ENCODE measurements at regions not wholly inside any gene's neighbourhood (a gene's known extent, or its start where the extent isn't known, plus 50 kb on each side); places are given as distances from the start of the nearest gene placed in this dataset.

- ChIA-PET RAD21 (ENCODE audit: low non-redundant PET in 1 of 2, low total read pairs in 2 of 2, uncharacterized antibody in 2 of 2, unreplicated experiment in 2 of 2) (no interaction called here), POLR2A (no interaction called here), CTCF (no interaction called here)
- no peaks in the 10 kb centered on the region for H4K20me1 ChIP-seq (ENCODE audit: insufficient read depth)
- intact Hi-C loops (cut with micrococcal nuclease) = no loop called here
- H3K4me1 ChIP-seq (ENCODE audit: control insufficient read depth in 1 of 2, insufficient read depth in 2 of 2, low read length in 2 of 2) = peaks cover 7 to 29% of the 10 kb centered on the region in 2 experiments; a peak in 3 of 4 replicates
- no peaks in the 10 kb centered on the region for H3K9me3 ChIP-seq (ENCODE audit: control insufficient read depth in 1 of 2, insufficient read depth in 1 of 2, low read depth in 1 of 2, low read length in 2 of 2)
- TF ChIP-seq ZNF274 (IDR thresholded peaks at IDR 0.05; ENCODE audit: low read depth, low read length) (no peak), SP1 (IDR thresholded peaks at IDR 0.05; ENCODE audit: low read depth) (no peak), TCF7L2 (IDR thresholded peaks at IDR 0.05; ENCODE audit: borderline replicate concordance, extremely low read depth, insufficient read depth, insufficient read length) (no peak), ATF3 (IDR thresholded peaks at IDR 0.05) (no peak)
- H3K9ac ChIP-seq (ENCODE audit: low read length) = no peak overlapping the region
- H3K9me2 ChIP-seq (ENCODE audit: insufficient read depth) = no peaks in the 10 kb centered on the region
- H3K4me3 ChIP-seq (replicated peaks in 1 of 2; ENCODE audit: low read depth in 1 of 2, low read length in 2 of 2) = no peak overlapping the region
- H3K27me3 ChIP-seq (ENCODE audit: insufficient read depth, low read length) = no peaks in the 10 kb centered on the region
- BruUV-seq (replicated peaks) = no TSS peak
- no peak overlapping the region for H3K4me2 ChIP-seq (ENCODE audit: low read length)
- H2AFZ ChIP-seq (ENCODE audit: low read depth, low read length, poor library complexity, severe bottlenecking) = peak overlapping the region; percentile 34
- no peak overlapping the region for H3K27ac ChIP-seq (ENCODE audit: low read depth, low read length)
- H3K36me3 ChIP-seq (ENCODE audit: control insufficient read depth in 1 of 2, insufficient read depth in 2 of 2, low read length in 2 of 2) = no peaks in the 10 kb centered on the region
- ATAC-seq (no peak), DNase-seq (ENCODE audit: low read depth, low spot score) (no peak)
- H3K79me2 ChIP-seq (ENCODE audit: insufficient read depth, low read length) = no peaks in the 10 kb centered on the region
Observed at GRCh38 chr3:146966124-146966523, 361.0 kb upstream of the PLSCR5 start.

GRCh38 chr3:146953511-146953981, 348.4 kb upstream of the PLSCR5 start:
- CTCF ChIA-PET = no interaction called here
- no peak for TF ChIP-seq SIN3A (IDR thresholded peaks at IDR 0.05; ENCODE audit: low read depth)
- no peak for TF ChIP-seq CEBPB (IDR thresholded peaks at IDR 0.05; ENCODE audit: low read depth)
- no peak for TF ChIP-seq ZFX (IDR thresholded peaks at IDR 0.05)
- TF ChIP-seq POLR2A (IDR thresholded peaks at IDR 0.05; ENCODE audit: borderline replicate concordance, extremely low read depth, insufficient read depth, insufficient read length) = no peak
- TF ChIP-seq CTCF (IDR thresholded peaks at IDR 0.05 in 2 of 3, conservative IDR thresholded peaks at IDR 0.05 in 1 of 3; ENCODE audit: borderline replicate concordance in 1 of 3, insufficient read depth in 1 of 3, low read depth in 2 of 3, low read length in 2 of 3) = no peak
- TF ChIP-seq ZBTB33 (IDR thresholded peaks at IDR 0.05; ENCODE audit: extremely low read depth, insufficient replicate concordance, low read length) = no peak
- no peak for TF ChIP-seq SRF (IDR thresholded peaks at IDR 0.05; ENCODE audit: low read depth)
- no peaks in the 10 kb centered on the region for H3K36me3 ChIP-seq (ENCODE audit: control insufficient read depth in 1 of 2, insufficient read depth in 2 of 2, low read length in 2 of 2)
- H3K27me3 ChIP-seq (ENCODE audit: insufficient read depth, low read length) = no peaks in the 10 kb centered on the region
- H3K79me2 ChIP-seq (ENCODE audit: insufficient read depth, low read length) = no peaks in the 10 kb centered on the region
- H3K9me3 ChIP-seq (ENCODE audit: control insufficient read depth in 1 of 2, insufficient read depth in 1 of 2, low read depth in 1 of 2, low read length in 2 of 2) = no peaks in the 10 kb centered on the region
- H3K4me2 ChIP-seq (ENCODE audit: low read length) = no peak overlapping the region
- no peak overlapping the region for H3K4me3 ChIP-seq (replicated peaks in 1 of 2; ENCODE audit: low read depth in 1 of 2, low read length in 2 of 2)
- DNase-seq (ENCODE audit: low read depth, low spot score) (no peak), ATAC-seq (no peak)
- POLR2A ChIA-PET = no interaction called here
- no peaks in the 10 kb centered on the region for H3K4me1 ChIP-seq (ENCODE audit: control insufficient read depth in 1 of 2, insufficient read depth in 2 of 2, low read length in 2 of 2)
- RAD21 ChIA-PET (ENCODE audit: low non-redundant PET in 1 of 2, low total read pairs in 2 of 2, uncharacterized antibody in 2 of 2, unreplicated experiment in 2 of 2) = no interaction called here
- H3K27ac ChIP-seq (ENCODE audit: low read depth, low read length) = no peak overlapping the region
- intact Hi-C loops (cut with micrococcal nuclease) = no loop called here
- BruUV-seq (replicated peaks) = no TSS peak
- H3K9me2 ChIP-seq (ENCODE audit: insufficient read depth) = no peaks in the 10 kb centered on the region
- H3K9ac ChIP-seq (ENCODE audit: low read length) = no peak overlapping the region
- H4K20me1 ChIP-seq (ENCODE audit: insufficient read depth) = no peaks in the 10 kb centered on the region
- no peak overlapping the region for H2AFZ ChIP-seq (ENCODE audit: low read depth, low read length, poor library complexity, severe bottlenecking)
